Gastroesophageal sphincter (tissue), 3 donors: ENCODE measurements at regions not wholly inside any gene's neighbourhood (a gene's known extent, or its start where the extent isn't known, plus 50 kb on each side); places are given as distances from the start of the nearest gene placed in this dataset.

Experiments
- EP300 ChIP-seq: sonication (generic); formaldehyde crosslinking; IDR thresholded peaks from one replicate; pipeline ENCODE4 v1.6.1; 2017; ENCODE audit warnings: antibody characterized with exemption, mild to moderate bottlenecking
- POLR2A ChIP-seq, 2 donors: fragments of 450-650 bp; IDR thresholded peaks; one replicate each; pipeline ENCODE4 v1.6.1; 2017; ENCODE audit warnings: antibody characterized with exemption in 2 of 2, mild to moderate bottlenecking in 2 of 2, moderate library complexity in 1 of 2
- POLR2AphosphoS5 ChIP-seq: sonication (generic); formaldehyde crosslinking; IDR thresholded peaks from one replicate; pipeline ENCODE4 v1.6.1; 2017; ENCODE audit warnings: antibody characterized with exemption
- TF ChIP-seq, protein P1 (sequence below), 4 experiments: fragments of 200-600 bp in 2 of 4; fragments of 450-650 bp in 2 of 4; sonication (generic) in 1 of 4; IDR thresholded peaks; one replicate each; pipeline ENCODE4 v1.5.1; 2017 to 2019; ENCODE audit warnings: antibody characterized with exemption in 4 of 4, mild to moderate bottlenecking in 2 of 4, moderate library complexity in 2 of 4

DNA sequence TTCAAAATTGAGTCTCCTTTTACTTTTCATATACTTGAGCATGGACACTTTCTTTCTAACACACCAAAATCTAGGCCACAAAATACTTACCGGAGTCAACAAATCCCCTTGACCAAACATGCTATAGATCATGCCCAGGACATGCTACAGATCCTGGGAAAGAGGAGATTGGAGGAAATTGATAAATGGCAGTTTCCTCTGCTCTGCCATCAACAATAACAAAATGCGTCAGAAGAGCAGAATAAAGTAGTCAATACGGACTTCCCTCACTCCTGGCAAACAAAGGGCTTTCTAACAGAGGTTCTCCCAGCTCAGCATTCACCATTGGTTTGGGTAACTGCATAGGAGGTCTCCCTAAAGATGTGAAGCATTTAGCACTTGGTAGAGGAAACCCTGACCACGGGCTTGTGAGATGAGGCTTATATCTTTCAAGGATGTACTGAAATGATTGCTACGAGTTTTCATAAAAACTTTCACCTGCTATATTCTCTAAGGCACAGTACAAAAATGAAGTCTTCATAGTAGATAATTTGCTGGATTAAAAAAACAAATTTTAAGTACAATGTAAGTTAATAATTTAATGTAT lies 283.8 kb upstream of the RUNX1 start:
- TF ChIP-seq, protein P1, sequence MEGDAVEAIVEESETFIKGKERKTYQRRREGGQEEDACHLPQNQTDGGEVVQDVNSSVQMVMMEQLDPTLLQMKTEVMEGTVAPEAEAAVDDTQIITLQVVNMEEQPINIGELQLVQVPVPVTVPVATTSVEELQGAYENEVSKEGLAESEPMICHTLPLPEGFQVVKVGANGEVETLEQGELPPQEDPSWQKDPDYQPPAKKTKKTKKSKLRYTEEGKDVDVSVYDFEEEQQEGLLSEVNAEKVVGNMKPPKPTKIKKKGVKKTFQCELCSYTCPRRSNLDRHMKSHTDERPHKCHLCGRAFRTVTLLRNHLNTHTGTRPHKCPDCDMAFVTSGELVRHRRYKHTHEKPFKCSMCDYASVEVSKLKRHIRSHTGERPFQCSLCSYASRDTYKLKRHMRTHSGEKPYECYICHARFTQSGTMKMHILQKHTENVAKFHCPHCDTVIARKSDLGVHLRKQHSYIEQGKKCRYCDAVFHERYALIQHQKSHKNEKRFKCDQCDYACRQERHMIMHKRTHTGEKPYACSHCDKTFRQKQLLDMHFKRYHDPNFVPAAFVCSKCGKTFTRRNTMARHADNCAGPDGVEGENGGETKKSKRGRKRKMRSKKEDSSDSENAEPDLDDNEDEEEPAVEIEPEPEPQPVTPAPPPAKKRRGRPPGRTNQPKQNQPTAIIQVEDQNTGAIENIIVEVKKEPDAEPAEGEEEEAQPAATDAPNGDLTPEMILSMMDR (IDR thresholded peaks at IDR 0.05) = no peak
- no peak for TF ChIP-seq POLR2A (IDR thresholded peaks at IDR 0.05)
- TF ChIP-seq POLR2AphosphoS5 = no peak
- no peak for TF ChIP-seq EP300
